Loucy (cell line): ENCODE measurements at regions not wholly inside any gene's neighbourhood (a gene's known extent, or its start where the extent isn't known, plus 50 kb on each side); places are given as distances from the start of the nearest gene placed in this dataset.

Source experiments
- CTCF ChIP-seq: fragments of 200-600 bp; sonication (generic); conservative IDR thresholded peaks from 2 replicates; pipeline ENCODE4 v1.5.1; 2014; ENCODE audit warnings: mild to moderate bottlenecking, antibody characterized with exemption, low read length
- EZH2phosphoT487 ChIP-seq: fragments of 200-600 bp; IDR thresholded peaks from 2 replicates; pipeline ENCODE4 v1.6.1; 2018; ENCODE audit warnings: antibody characterized with exemption, mild to moderate bottlenecking, moderate library complexity, borderline replicate concordance

GRCh38 chr4:11685481-11685880, 256.8 kb upstream of the HS3ST1 start:
- TF ChIP-seq EZH2phosphoT487 (no peak), CTCF (no peak)
